ENCODE measurements at regions not wholly inside any gene's neighbourhood (a gene's known extent, or its start where the extent isn't known, plus 50 kb on each side); places are given as distances from the start of the nearest gene placed in this dataset.

GRCh38 chr5:23071682-23072081, 218.5 kb upstream of the CDH12 start:
- DNase-seq: no peak

- DNase-seq: no peak
These were observed 211.6 kb upstream of the CDH12 start for GRCh38 chr5:23064710-23065109.

- DNase-seq: no peak
These were observed 200.7 kb upstream of the CDH12 start for GRCh38 chr5:23053846-23054245.

GRCh38 chr5:23042226-23042625, 189.1 kb upstream of the CDH12 start:
- no peak for DNase-seq

DNA sequence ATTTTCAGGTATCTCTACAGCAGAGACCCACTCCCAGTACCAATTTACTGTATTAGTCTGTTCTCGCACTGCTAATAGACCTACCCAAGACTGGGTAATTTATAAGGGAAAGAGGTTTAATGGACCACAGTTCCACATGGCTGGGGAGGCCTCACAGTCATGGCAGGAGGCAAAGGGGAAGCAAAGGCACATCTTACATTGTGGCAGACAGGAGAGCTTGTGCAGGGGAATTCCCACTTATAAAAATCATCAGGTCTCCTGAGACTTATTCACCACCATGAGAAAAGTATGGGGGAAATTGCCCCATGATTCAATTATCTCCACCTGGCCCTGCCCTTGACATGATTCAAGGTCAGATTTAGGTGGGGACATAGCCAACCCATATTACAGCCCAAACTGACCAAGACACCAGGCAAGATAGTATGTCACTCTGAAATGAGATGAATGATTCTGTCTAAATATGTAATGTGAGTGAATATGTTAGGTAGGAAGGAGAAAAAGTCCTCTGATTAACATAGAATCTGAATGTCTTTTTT, 182.5 kb upstream of the CDH12 start:
- no peak for DNase-seq

- no peak for DNase-seq
These were observed 180.7 kb upstream of the CDH12 start for GRCh38 chr5:23033864-23034263.

DNA sequence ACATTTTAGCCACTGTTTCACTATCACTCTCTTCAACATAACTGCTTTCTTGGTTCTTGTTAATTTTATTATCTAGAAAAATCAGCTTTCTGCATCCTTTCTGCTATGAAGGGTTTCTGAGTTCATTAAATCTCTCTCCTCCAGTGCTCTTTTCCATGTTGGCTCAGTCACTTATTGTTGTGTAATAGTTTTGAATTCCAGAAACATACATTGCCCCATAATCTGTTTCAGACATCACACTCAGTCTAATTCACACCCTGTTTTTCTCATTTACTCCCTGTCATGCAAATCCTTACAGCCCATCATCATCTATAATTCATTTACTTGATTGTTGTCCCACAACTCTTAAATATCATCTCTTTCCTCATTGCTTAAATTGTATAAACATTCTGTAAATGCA, 176.1 kb upstream of the CDH12 start:
- DNase-seq: no peak

DNA sequence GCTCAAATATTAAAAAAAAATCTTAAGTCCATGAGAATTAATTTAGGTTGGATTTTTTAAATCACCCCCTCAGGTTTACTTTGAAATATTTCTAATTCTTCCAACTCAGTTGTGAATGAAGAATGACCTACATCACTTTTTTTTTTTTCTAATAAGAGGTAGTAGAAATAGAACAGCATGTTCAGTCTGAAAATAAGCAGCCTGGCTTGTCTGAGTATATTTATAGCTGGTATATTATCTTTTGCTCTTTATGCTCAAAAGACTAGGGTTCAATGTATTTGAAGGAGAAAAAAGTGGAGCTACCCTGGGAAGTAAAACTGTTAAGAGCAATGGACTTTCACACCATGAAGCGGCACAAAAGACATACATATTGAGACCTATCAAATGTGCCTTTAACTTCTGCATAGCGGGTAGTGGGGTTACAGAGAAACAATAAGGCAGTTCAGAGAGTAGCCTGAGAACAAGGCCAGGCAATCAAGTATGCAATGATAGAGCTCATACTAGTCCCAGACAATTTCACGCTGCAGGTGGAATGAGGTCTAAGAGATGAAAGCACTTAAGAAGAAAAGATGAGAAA, 175.4 kb upstream of the CDH12 start:
- DNase-seq: no peak

DNA sequence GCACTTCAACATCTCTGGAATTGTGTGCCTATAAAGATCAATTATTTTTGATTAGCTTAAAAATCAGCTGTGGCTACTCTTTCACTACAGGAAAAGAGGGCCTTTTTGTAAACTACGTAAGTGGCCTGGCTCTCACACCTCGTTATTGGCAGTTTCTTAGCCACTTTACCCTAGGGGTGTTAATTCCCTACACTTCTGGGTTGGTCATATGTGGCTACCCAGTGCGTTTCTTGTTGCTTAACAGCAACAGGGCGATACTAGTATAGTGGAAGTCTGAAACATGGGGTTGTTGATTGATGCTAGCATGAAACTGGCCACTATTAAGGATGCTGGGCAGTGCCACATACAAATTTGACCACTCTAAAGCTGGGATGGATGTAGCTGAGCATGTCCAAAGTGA, 174.7 kb upstream of the CDH12 start:
- DNase-seq: no peak

GRCh38 chr5:23027331-23027730, 174.2 kb upstream of the CDH12 start:
- DNase-seq: no peak

- DNase-seq: no peak
These were observed 173.4 kb upstream of the CDH12 start for GRCh38 chr5:23026252-23027170.

DNA sequence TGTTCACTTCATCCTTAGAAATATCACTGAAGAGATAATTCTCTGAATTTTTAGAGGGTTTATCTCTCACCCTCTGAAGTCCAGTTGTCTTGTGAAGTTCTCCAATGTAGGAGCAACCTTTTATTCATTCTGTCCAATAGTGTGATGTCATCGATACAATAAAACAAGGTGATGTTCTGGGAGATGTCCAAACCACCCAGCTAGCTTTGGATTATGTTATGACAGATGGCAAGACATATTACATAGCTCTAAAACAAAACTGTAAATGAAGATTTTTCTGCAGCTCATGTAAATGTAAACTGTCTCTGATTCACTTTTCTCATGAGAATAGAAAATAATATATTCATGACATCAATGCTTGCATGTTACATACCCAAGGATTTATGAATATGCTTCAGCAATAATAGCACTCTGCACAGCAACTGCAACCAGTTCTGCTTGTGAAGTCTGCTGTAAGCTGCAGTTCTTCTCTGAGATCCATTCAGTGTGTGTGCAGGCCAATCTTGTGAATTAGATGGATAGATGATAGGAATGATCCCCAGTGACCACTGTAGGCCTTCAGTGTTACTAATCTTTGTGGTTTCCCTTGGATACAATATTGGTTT, 172.6 kb upstream of the CDH12 start:
- DNase-seq: no peak

- no peak for DNase-seq
These were observed 171.3 kb upstream of the CDH12 start for GRCh38 chr5:23024470-23024869.

- no peak for DNase-seq
These were observed 161.7 kb upstream of the CDH12 start for GRCh38 chr5:23014825-23015224.

GRCh38 chr5:23014266-23014665, 161.1 kb upstream of the CDH12 start:
- DNase-seq: no peak

- no peak for DNase-seq
These were observed 160.4 kb upstream of the CDH12 start for GRCh38 chr5:23013395-23013998.

- DNase-seq: no peak
These were observed 159.7 kb upstream of the CDH12 start for GRCh38 chr5:23012842-23013241.

DNA sequence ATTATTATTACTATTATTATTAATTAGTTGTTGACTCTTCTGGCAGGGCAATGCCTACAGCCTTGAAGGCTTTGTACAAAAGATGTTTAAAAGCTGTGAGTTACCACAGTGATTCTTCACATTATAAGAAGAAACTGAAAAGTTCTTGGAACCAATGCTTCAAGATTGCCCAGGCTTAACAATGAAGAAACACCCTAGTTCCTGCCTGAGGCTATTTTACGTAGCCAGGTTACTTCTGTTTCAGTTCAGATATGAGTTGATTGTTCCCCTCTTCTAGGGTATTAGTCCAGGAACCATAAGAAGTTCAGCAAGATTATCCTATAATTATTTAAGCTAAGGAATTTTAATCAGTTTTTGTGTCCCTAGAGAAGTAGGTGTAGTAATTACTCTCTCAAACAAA, 154.6 kb upstream of the CDH12 start:
- no peak for DNase-seq

- DNase-seq: no peak
These were observed 154.1 kb upstream of the CDH12 start for GRCh38 chr5:23007236-23007635.

GRCh38 chr5:23001120-23001519, 148.0 kb upstream of the CDH12 start:
- no peak for DNase-seq

DNA sequence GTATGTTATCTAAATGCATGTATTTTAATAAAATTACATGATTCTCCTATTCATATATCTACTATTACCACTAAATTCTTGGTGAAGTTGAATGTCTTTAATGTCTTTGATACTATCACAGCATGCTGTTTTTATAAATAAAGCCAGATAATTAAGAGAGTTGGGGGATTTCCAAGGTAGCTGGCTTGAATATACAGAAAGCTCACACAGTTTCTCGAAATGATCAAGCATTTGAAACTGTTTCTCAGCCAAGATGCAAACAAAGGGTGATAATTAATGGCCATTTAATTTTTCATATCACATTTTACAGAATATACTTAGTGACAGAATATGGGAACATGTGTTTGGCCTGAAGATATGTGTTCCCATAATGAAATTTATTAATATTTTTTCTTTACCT, 145.6 kb upstream of the CDH12 start:
- no peak for DNase-seq

- DNase-seq: no peak
These were observed 145.2 kb upstream of the CDH12 start for GRCh38 chr5:22998362-22998761.

GRCh38 chr5:22988937-22989336, 135.8 kb upstream of the CDH12 start:
- DNase-seq: no peak

Data from hindlimb muscle (tissue), 1 donor.